ENCODE measurements at regions not wholly inside any gene's neighbourhood (a gene's known extent, or its start where the extent isn't known, plus 50 kb on each side); places are given as distances from the start of the nearest gene placed in this dataset.

GRCh38 chr3:102223132-102223531 is 211.7 kb upstream of the ZPLD1 start:
- no peak overlapping the region for H3K4me2 ChIP-seq (ENCODE audit: insufficient read depth, low read length)
- no peak overlapping the region for H3K27ac ChIP-seq (ENCODE audit: low read depth, low read length)
- H3K36me3 ChIP-seq (ENCODE audit: insufficient read depth, low read length) = no peaks in the 10 kb centered on the region
- H3K4me3 ChIP-seq (ENCODE audit: insufficient read depth, low read length) = no peak overlapping the region
- H3K27me3 ChIP-seq (ENCODE audit: insufficient read depth, low read length) = no peaks in the 10 kb centered on the region
- no peak for TF ChIP-seq CTCF (IDR thresholded peaks at IDR 0.05; ENCODE audit: extremely low read depth, low read depth, low read length)
- no peaks in the 10 kb centered on the region for H3K9me3 ChIP-seq (ENCODE audit: low read depth, low read length)
- H4K20me1 ChIP-seq (ENCODE audit: insufficient read depth, low read length) = no peaks in the 10 kb centered on the region
- H3K4me1 ChIP-seq (ENCODE audit: insufficient read depth, low read length) = no peaks in the 10 kb centered on the region
- H3K79me2 ChIP-seq (ENCODE audit: insufficient read depth, low read length) = no peaks in the 10 kb centered on the region
- H2AFZ ChIP-seq (ENCODE audit: low read length) = no peak overlapping the region
- no peak for DNase-seq (ENCODE audit: insufficient read length, low spot score, missing footprints)

- H4K20me1 ChIP-seq (ENCODE audit: insufficient read depth, low read length) = no peaks in the 10 kb centered on the region
- H3K36me3 ChIP-seq (ENCODE audit: insufficient read depth, low read length) = no peaks in the 10 kb centered on the region
- peak; percentile 46 for DNase-seq (ENCODE audit: insufficient read length, low spot score, missing footprints)
- no peak overlapping the region for H3K27ac ChIP-seq (ENCODE audit: low read depth, low read length)
- no peak overlapping the region for H2AFZ ChIP-seq (ENCODE audit: low read length)
- no peaks in the 10 kb centered on the region for H3K9me3 ChIP-seq (ENCODE audit: low read depth, low read length)
- no peak overlapping the region for H3K4me2 ChIP-seq (ENCODE audit: insufficient read depth, low read length)
- H3K79me2 ChIP-seq (ENCODE audit: insufficient read depth, low read length) = no peaks in the 10 kb centered on the region
- H3K27me3 ChIP-seq (ENCODE audit: insufficient read depth, low read length) = no peaks in the 10 kb centered on the region
- no peaks in the 10 kb centered on the region for H3K4me1 ChIP-seq (ENCODE audit: insufficient read depth, low read length)
- TF ChIP-seq CTCF (IDR thresholded peaks at IDR 0.05; ENCODE audit: extremely low read depth, low read depth, low read length) = peak; percentile 56
- H3K4me3 ChIP-seq (ENCODE audit: insufficient read depth, low read length) = no peak overlapping the region
Measured at GRCh38 chr3:102224171-102224570, 210.6 kb upstream of the ZPLD1 start.

- Histone ChIP-seq H3K27me3 (ENCODE audit: insufficient read depth, low read length) (no peaks in the 10 kb centered on the region), H3K79me2 (ENCODE audit: insufficient read depth, low read length) (no peaks in the 10 kb centered on the region), H4K20me1 (ENCODE audit: insufficient read depth, low read length) (no peaks in the 10 kb centered on the region)
Measured at GRCh38 chr3:102225005-102225404, 209.8 kb upstream of the ZPLD1 start.

More at GRCh38 chr3:102225005-102225404, 209.8 kb upstream of the ZPLD1 start:
- H2AFZ ChIP-seq (ENCODE audit: low read length) = no peak overlapping the region
- H3K36me3 ChIP-seq (ENCODE audit: insufficient read depth, low read length) = no peaks in the 10 kb centered on the region
- no peak for TF ChIP-seq CTCF (IDR thresholded peaks at IDR 0.05; ENCODE audit: extremely low read depth, low read depth, low read length)
- H3K4me1 ChIP-seq (ENCODE audit: insufficient read depth, low read length) = no peaks in the 10 kb centered on the region
- no peak for DNase-seq (ENCODE audit: insufficient read length, low spot score, missing footprints)
- no peak overlapping the region for H3K27ac ChIP-seq (ENCODE audit: low read depth, low read length)
- no peaks in the 10 kb centered on the region for H3K9me3 ChIP-seq (ENCODE audit: low read depth, low read length)
- no peak overlapping the region for H3K4me2 ChIP-seq (ENCODE audit: insufficient read depth, low read length)
- no peak overlapping the region for H3K4me3 ChIP-seq (ENCODE audit: insufficient read depth, low read length)
